Testis (tissue), 2 donors: ENCODE measurements at regions not wholly inside any gene's neighbourhood (a gene's known extent, or its start where the extent isn't known, plus 50 kb on each side); places are given as distances from the start of the nearest gene placed in this dataset.

Experiments used
- CTCF ChIP-seq, 3 experiments: fragments of 450-650 bp in 2 of 3; fragments of 200-600 bp in 1 of 3; sonication (generic) in 1 of 3; IDR thresholded peaks; one replicate each; pipeline ENCODE4 v1.5.1; 2016 to 2019; ENCODE audit warnings: antibody characterized with exemption in 3 of 3, mild to moderate bottlenecking in 2 of 3, moderate library complexity in 1 of 3
- POLR2A ChIP-seq: fragments of 450-650 bp; IDR thresholded peaks from one replicate; pipeline ENCODE4 v1.6.1; 2017; ENCODE audit warnings: antibody characterized with exemption, mild to moderate bottlenecking, moderate library complexity

- TF ChIP-seq CTCF (IDR thresholded peaks at IDR 0.05) (no peak), POLR2A (no peak)
These were observed 90.6 kb downstream of the PSMB1 start for GRCh38 chr6:170462366-170463020.
